ENCODE measurements at regions not wholly inside any gene's neighbourhood (a gene's known extent, or its start where the extent isn't known, plus 50 kb on each side); places are given as distances from the start of the nearest gene placed in this dataset.
"Not testable (repeated sequence)": the region's sequence is repeated elsewhere in the genome, so short reads cannot be mapped to it uniquely, and the experiment has no call there.

DNA sequence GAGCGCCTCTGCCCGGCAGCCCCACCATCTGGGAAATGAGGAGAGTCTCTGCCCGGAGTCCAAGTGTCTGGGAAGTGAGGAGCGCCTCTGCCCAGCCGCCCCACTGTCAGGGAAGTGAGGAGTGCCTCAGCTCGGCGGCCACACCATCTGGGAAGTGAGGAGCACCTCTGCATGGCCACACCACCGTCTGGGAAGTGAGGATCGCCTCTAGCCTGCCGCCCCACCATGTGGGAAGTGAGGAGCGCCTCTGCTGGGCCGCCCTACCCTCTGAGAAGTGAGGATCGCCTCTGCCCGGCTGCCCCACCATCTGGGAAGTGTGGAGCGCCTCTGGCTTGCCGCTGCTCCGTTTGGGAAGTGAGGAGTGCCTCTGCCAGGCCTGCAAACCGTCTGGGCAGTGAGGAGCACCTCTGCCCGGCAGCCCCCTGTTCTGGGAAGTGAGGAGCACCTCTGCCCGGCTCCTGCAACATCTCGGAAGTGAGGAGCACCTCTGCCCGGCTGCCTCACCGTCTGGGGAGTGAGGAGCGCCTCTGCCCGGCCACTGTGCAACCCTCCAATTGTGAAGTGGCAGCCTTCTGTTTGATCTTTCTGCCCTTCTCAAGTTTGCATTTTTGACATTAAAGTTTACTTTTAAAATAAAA, 60.8 kb upstream of the CEACAM21 start:
- Histone ChIP-seq H3K27ac (ENCODE audit: low read length) (no peak overlapping the region), H3K9ac (ENCODE audit: low read depth, low read length) (no peak overlapping the region), H4K20me1 (ENCODE audit: insufficient read depth, low read length) (no peaks in the 10 kb centered on the region), H2AFZ (ENCODE audit: low read depth, low read length) (no peak overlapping the region), H3K4me2 (ENCODE audit: insufficient read depth, low read length) (no peak overlapping the region), H3K4me3 (ENCODE audit: low read depth in 1 of 2, low read length in 2 of 2) (no peak overlapping the region), H3K27me3 (ENCODE audit: insufficient read depth, low read length, poor library complexity) (peaks cover 14% of the 10 kb centered on the region), H3K4me1 (ENCODE audit: insufficient read depth, low read length) (no peaks in the 10 kb centered on the region), H3K36me3 (ENCODE audit: insufficient read depth, low read length) (no peaks in the 10 kb centered on the region), H3K9me3 (ENCODE audit: insufficient read depth, low read length, severe bottlenecking) (no peaks in the 10 kb centered on the region), H3K79me2 (ENCODE audit: insufficient read depth, low read length) (no peaks in the 10 kb centered on the region)
- ATAC-seq (ENCODE audit: insufficient read depth, low read depth) (no peak), DNase-seq (no peak)
- TF ChIP-seq EZH2 (IDR thresholded peaks at IDR 0.05; ENCODE audit: borderline replicate concordance, low read depth, low read length, severe bottlenecking) (no peak), CTCF (IDR thresholded peaks at IDR 0.05; ENCODE audit: borderline replicate concordance, extremely low read depth, low read length, poor library complexity, severe bottlenecking) (no peak)

- ATAC-seq (ENCODE audit: insufficient read depth, low read depth); H2AFZ ChIP-seq (ENCODE audit: low read depth, low read length); H3K36me3 ChIP-seq (ENCODE audit: insufficient read depth, low read length); DNase-seq; H4K20me1 ChIP-seq (ENCODE audit: insufficient read depth, low read length); H3K79me2 ChIP-seq (ENCODE audit: insufficient read depth, low read length); H3K27ac ChIP-seq (ENCODE audit: low read length); H3K9ac ChIP-seq (ENCODE audit: low read depth, low read length); H3K4me2 ChIP-seq (ENCODE audit: insufficient read depth, low read length); H3K9me3 ChIP-seq (ENCODE audit: insufficient read depth, low read length, severe bottlenecking); H3K4me1 ChIP-seq (ENCODE audit: insufficient read depth, low read length); H3K4me3 ChIP-seq (ENCODE audit: low read depth in 1 of 2, low read length in 2 of 2): not testable (repeated sequence)
- H3K27me3 ChIP-seq (ENCODE audit: insufficient read depth, low read length, poor library complexity) = peaks cover 22% of the 10 kb centered on the region
Measured at GRCh38 chr19:41516292-41517171, 59.4 kb upstream of the CEACAM21 start.

DNA sequence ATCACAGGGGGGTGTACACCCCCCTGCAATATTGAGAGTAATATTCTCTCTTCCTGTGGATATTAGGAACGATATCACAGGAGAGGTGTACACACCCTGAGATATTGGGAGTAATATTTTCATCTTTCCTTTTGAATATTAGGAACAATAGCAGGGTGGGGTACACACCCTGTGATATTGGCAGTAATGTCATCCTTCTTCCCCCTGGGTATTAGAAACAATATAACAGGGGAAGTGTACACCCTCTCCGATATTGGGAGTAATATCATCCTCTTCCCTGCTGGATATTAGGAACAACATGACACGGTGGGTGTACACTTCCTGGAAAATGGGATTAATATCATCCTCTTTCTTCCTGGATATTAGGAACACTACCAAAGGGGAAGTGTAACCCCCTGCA, 57.8 kb upstream of the CEACAM21 start:
- H3K27ac ChIP-seq (ENCODE audit: low read length) = no peak overlapping the region
- H3K79me2 ChIP-seq (ENCODE audit: insufficient read depth, low read length) = no peaks in the 10 kb centered on the region
- H3K4me2 ChIP-seq (ENCODE audit: insufficient read depth, low read length) = no peak overlapping the region
- ATAC-seq (ENCODE audit: insufficient read depth, low read depth) (no peak), DNase-seq (no peak)
- H2AFZ ChIP-seq (ENCODE audit: low read depth, low read length) = no peak overlapping the region
- H3K36me3 ChIP-seq (ENCODE audit: insufficient read depth, low read length) = no peaks in the 10 kb centered on the region
- no peak for TF ChIP-seq EZH2 (IDR thresholded peaks at IDR 0.05; ENCODE audit: borderline replicate concordance, low read depth, low read length, severe bottlenecking)
- TF ChIP-seq CTCF (IDR thresholded peaks at IDR 0.05; ENCODE audit: borderline replicate concordance, extremely low read depth, low read length, poor library complexity, severe bottlenecking) = no peak
- no peaks in the 10 kb centered on the region for H4K20me1 ChIP-seq (ENCODE audit: insufficient read depth, low read length)
- no peaks in the 10 kb centered on the region for H3K9me3 ChIP-seq (ENCODE audit: insufficient read depth, low read length, severe bottlenecking)
- no peak overlapping the region for H3K9ac ChIP-seq (ENCODE audit: low read depth, low read length)
- H3K4me1 ChIP-seq (ENCODE audit: insufficient read depth, low read length) = no peaks in the 10 kb centered on the region
- no peak overlapping the region for H3K4me3 ChIP-seq (ENCODE audit: low read depth in 1 of 2, low read length in 2 of 2)
- H3K27me3 ChIP-seq (ENCODE audit: insufficient read depth, low read length, poor library complexity) = peaks cover 38% of the 10 kb centered on the region

GRCh38 chr19:41521138-41521930, 54.6 kb upstream of the CEACAM21 start:
- H3K9ac ChIP-seq (ENCODE audit: low read depth, low read length); DNase-seq; H3K27ac ChIP-seq (ENCODE audit: low read length): not testable (repeated sequence)

More at GRCh38 chr19:41521138-41521930, 54.6 kb upstream of the CEACAM21 start:
- peaks cover 45% of the 10 kb centered on the region for H3K27me3 ChIP-seq (ENCODE audit: insufficient read depth, low read length, poor library complexity)
- H3K4me1 ChIP-seq (ENCODE audit: insufficient read depth, low read length); H4K20me1 ChIP-seq (ENCODE audit: insufficient read depth, low read length); H2AFZ ChIP-seq (ENCODE audit: low read depth, low read length); H3K9me3 ChIP-seq (ENCODE audit: insufficient read depth, low read length, severe bottlenecking); H3K36me3 ChIP-seq (ENCODE audit: insufficient read depth, low read length); H3K4me3 ChIP-seq (ENCODE audit: low read depth in 1 of 2, low read length in 2 of 2); ATAC-seq (ENCODE audit: insufficient read depth, low read depth); H3K4me2 ChIP-seq (ENCODE audit: insufficient read depth, low read length); H3K79me2 ChIP-seq (ENCODE audit: insufficient read depth, low read length): not testable (repeated sequence)

Data from DND-41 (cell line).